Adrenal gland (tissue), 9 donors: ENCODE measurements at regions not wholly inside any gene's neighbourhood (a gene's known extent, or its start where the extent isn't known, plus 50 kb on each side); places are given as distances from the start of the nearest gene placed in this dataset.

Experiments
- DNase-seq, 7 donors: peaks; one replicate each; pipeline ENCODE4 v3.0.0-alpha.2; 2019 to 2020
- H3K27ac ChIP-seq, 5 donors: fragments of 200-600 bp; sonication (generic) in 4 of 5; 1 replicate in 3 of 5; 2 replicates in 2 of 5; pipeline versions ENCODE4 v1.5.1 to v1.8.0; 2016 to 2020; ENCODE audit warnings: mild to moderate bottlenecking in 1 of 5
- H3K27me3 ChIP-seq: fragments of 200-600 bp; 2 replicates; pipeline ENCODE4 v1.8.0; 2021
- H3K36me3 ChIP-seq, 2 donors: fragments of 200-600 bp; replicated peaks in 1 of 2; 1 replicate in 1 of 2; 2 replicates in 1 of 2; pipeline versions ENCODE4 v1.5.1 to v1.8.0; 2018 to 2022
- H3K4me1 ChIP-seq, 2 donors: fragments of 200-600 bp; replicated peaks in 1 of 2; 1 replicate in 1 of 2; 2 replicates in 1 of 2; pipeline versions ENCODE4 v1.5.1 to v1.8.0; 2018 to 2021
- H3K4me3 ChIP-seq, 4 donors: fragments of 200-600 bp; sonication (generic) in 3 of 4; one replicate each; pipeline ENCODE4 v1.5.1; 2016 to 2018
- H3K9me3 ChIP-seq, 3 donors: fragments of 200-600 bp; sonication (generic) in 1 of 3; replicated peaks in 1 of 3; 1 replicate in 2 of 3; 2 replicates in 1 of 3; pipeline versions ENCODE4 v1.5.1 to v1.8.0; 2016 to 2021
- POLR2A ChIP-seq, 2 donors: fragments of 450-650 bp; IDR thresholded peaks; one replicate each; pipeline ENCODE4 v1.6.1; 2017; ENCODE audit warnings: antibody characterized with exemption in 2 of 2, mild to moderate bottlenecking in 2 of 2, moderate library complexity in 1 of 2
- WGBS, 4 donors: extraction: QIAGEN DNeasy Blood & Tissue Kit in 2 of 4; methylation state at CpG; one replicate each; pipeline versions ENCODE4 v1.1.5 to v1.1.7; 2013 to 2017; 5-methylcytosine and 5-hydroxymethylcytosine counted together
- intact Hi-C, 2 donors: fragments of 100-400 bp; cut with DNase I; formaldehyde crosslinking; loops; one replicate each; pipeline versions ENCODE4 v1.14.1 to v1.15.0; 2022 to 2023
- TF ChIP-seq, protein P1 (sequence below), 6 experiments: fragments of 450-650 bp in 4 of 6; fragments of 200-600 bp in 2 of 6; sonication (generic) in 1 of 6; IDR thresholded peaks; 1 replicate in 5 of 6; 2 replicates in 1 of 6; pipeline versions ENCODE4 v1.5.1 to v1.8.0; 2016 to 2021; ENCODE audit warnings: antibody characterized with exemption in 6 of 6, mild to moderate bottlenecking in 2 of 6, moderate library complexity in 1 of 6
- donor health status: healthy with polysubstance abuse.
- donor health status: Bipolar disorder and iron deficiency.
- donor health status: DM: yes; HTN: yes; CAD: no.
- donor health status: DM: no; HTN: no; CAD: no.
- donor health status: DM: no; HTN: no; CAD: no.

DNA sequence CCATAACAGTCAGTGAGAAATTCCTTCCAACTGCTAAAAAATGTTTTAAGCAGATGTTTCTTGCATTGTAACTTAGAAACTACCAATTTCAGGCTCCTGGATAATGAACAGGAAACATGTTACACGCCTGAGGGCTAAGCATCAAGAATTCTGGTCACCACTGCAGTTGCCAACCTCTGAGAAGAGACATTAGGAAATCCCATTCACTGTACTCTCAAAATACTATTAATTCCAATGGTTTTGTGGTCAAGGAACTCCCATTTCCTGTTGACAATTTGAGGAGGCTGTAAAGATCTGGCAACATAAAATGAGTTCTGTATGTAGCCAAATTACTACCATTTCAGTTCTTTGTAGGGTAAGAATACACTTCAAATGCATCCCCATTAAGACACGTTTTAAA is 456.0 kb upstream of the MEF2C start:
- intact Hi-C loops: no loop called here
- DNase-seq: no peak
- 56 to 66% (median 60%) methylated on average over 2 of the region's 2 CpGs for WGBS, 4 donors
- no peak overlapping the region for H3K4me3 ChIP-seq
- no peaks in the 10 kb centered on the region for H3K27me3 ChIP-seq
- no peaks in the 10 kb centered on the region for H3K4me1 ChIP-seq
- no peaks in the 10 kb centered on the region for H3K36me3 ChIP-seq
- no peaks in the 10 kb centered on the region for H3K9me3 ChIP-seq
- no peak overlapping the region for H3K27ac ChIP-seq
- no peak for TF ChIP-seq POLR2A (IDR thresholded peaks at IDR 0.05)
- TF ChIP-seq, protein P1, sequence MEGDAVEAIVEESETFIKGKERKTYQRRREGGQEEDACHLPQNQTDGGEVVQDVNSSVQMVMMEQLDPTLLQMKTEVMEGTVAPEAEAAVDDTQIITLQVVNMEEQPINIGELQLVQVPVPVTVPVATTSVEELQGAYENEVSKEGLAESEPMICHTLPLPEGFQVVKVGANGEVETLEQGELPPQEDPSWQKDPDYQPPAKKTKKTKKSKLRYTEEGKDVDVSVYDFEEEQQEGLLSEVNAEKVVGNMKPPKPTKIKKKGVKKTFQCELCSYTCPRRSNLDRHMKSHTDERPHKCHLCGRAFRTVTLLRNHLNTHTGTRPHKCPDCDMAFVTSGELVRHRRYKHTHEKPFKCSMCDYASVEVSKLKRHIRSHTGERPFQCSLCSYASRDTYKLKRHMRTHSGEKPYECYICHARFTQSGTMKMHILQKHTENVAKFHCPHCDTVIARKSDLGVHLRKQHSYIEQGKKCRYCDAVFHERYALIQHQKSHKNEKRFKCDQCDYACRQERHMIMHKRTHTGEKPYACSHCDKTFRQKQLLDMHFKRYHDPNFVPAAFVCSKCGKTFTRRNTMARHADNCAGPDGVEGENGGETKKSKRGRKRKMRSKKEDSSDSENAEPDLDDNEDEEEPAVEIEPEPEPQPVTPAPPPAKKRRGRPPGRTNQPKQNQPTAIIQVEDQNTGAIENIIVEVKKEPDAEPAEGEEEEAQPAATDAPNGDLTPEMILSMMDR (IDR thresholded peaks at IDR 0.05): no peak

DNA sequence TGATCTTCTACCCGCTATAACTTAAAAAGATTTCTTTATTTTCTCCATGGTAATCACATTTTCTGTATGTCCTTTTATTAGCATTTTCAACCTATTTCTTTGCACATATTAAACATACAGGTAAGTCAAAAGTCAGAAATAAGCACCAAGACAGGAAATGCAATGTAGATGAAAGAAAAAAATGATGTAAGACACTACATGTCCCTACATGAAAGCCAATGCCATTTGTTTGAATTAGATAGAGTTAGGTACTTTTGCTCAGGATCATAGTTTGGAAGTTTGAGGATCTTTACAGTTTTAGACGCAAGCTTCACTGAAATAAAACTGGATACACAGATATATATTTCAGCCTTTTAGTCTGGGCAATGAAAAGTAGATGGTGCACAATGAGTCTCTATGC is 453.1 kb upstream of the MEF2C start:
- 88 to 97% (median 92%) methylated on average over 2 of the region's 2 CpGs for WGBS, 4 donors
- no peak for DNase-seq
- Histone ChIP-seq H3K36me3 (no peaks in the 10 kb centered on the region), H3K4me1 (no peaks in the 10 kb centered on the region), H3K27ac (no peak overlapping the region), H3K4me3 (no peak overlapping the region), H3K9me3 (no peaks in the 10 kb centered on the region), H3K27me3 (no peaks in the 10 kb centered on the region)
- TF ChIP-seq POLR2A (IDR thresholded peaks at IDR 0.05): no peak
- TF ChIP-seq, protein P1 (IDR thresholded peaks at IDR 0.05): no peak
- intact Hi-C loops: no loop called here

DNA sequence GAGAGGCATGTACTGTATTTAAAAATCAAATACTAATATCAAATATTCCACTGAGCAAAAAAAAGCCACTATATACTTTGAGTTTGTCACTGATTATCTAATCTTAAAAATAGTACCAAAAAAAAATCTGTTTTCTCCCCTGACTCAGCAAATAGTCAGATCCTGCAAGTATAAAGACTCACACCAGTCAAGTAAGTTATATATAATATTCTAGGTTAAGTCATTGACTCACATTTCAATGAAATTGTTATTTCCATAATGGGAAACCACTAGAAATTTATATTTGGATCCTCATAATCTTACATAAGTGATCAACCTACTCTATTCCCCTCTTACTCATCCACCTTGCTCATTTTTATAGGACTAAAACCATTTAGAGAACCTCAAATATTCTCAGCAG is 447.2 kb upstream of the MEF2C start:
- intact Hi-C loops: no loop called here
- Histone ChIP-seq H3K27ac (no peak overlapping the region), H3K36me3 (no peaks in the 10 kb centered on the region), H3K27me3 (no peaks in the 10 kb centered on the region), H3K4me3 (no peak overlapping the region), H3K9me3 (no peaks in the 10 kb centered on the region), H3K4me1 (no peaks in the 10 kb centered on the region)
- no peak for DNase-seq
- TF ChIP-seq, protein P1 (IDR thresholded peaks at IDR 0.05): no peak
- no peak for TF ChIP-seq POLR2A (IDR thresholded peaks at IDR 0.05)

GRCh38 chr5:89327608-89328007 is 444.6 kb upstream of the MEF2C start:
- no peak for DNase-seq
- WGBS, 4 donors: 66 to 77% (median 67%) methylated on average over 3 of the region's 3 CpGs
- Histone ChIP-seq H3K4me3 (no peak overlapping the region), H3K36me3 (no peaks in the 10 kb centered on the region), H3K4me1 (no peaks in the 10 kb centered on the region), H3K9me3 (no peaks in the 10 kb centered on the region), H3K27ac (no peak overlapping the region), H3K27me3 (no peaks in the 10 kb centered on the region)
- intact Hi-C loops: no loop called here
- TF ChIP-seq POLR2A (IDR thresholded peaks at IDR 0.05): no peak
- TF ChIP-seq, protein P1 (IDR thresholded peaks at IDR 0.05): no peak
